HEK293 (cell line): ENCODE measurements at regions not wholly inside any gene's neighbourhood (a gene's known extent, or its start where the extent isn't known, plus 50 kb on each side); places are given as distances from the start of the nearest gene placed in this dataset.

Experiments used
- CTCF ChIA-PET: fragments of 350-600 bp; formaldehyde crosslinking; extraction: SDS; loops from one replicate; lab custom pipeline; 2021; ENCODE audit warnings: antibody characterized with exemption; lab: Yijun Ruan, JAX
- POLR2A ChIA-PET: fragments of 300-600 bp; formaldehyde crosslinking; extraction: SDS; loops from one replicate; lab custom pipeline; 2020; ENCODE audit warnings: antibody characterized with exemption, inconsistent platforms; lab: Yijun Ruan, JAX
- H3K27ac ChIP-seq: fragments of 200-500 bp; sonication (Bioruptor generic); 2 replicates; pipeline ENCODE4 v1.5.1; 2014; ENCODE audit warnings: low read depth, low read length, control low read depth, inconsistent platforms; ENCODE audit errors: extremely low read depth
- H3K36me3 ChIP-seq, 2 experiments: fragments of 200-500 bp in 1 of 2; sonication (Bioruptor generic) in 1 of 2; 1 replicate in 1 of 2; 2 replicates in 1 of 2; pipeline ENCODE4 v1.5.1; 2014 to 2017; ENCODE audit warnings: inconsistent platforms in 2 of 2, low read length in 2 of 2; ENCODE audit not compliant: control insufficient read depth in 2 of 2, insufficient read depth in 1 of 2
- H3K4me1 ChIP-seq: fragments of 200-500 bp; sonication (Bioruptor generic); 2 replicates; pipeline ENCODE4 v1.5.1; 2014; ENCODE audit warnings: mild to moderate bottlenecking, low read length, inconsistent platforms; ENCODE audit not compliant: control insufficient read depth, insufficient read depth
- H3K4me3 ChIP-seq: 2 replicates; pipeline ENCODE4 v1.5.1; 2011; ENCODE audit warnings: low read depth, mild to moderate bottlenecking, control low read depth, low read length, moderate library complexity
- H3K9me3 ChIP-seq: fragments of 200-500 bp; sonication (Bioruptor generic); 2 replicates; pipeline ENCODE4 v1.5.1; 2014; ENCODE audit warnings: low read depth, low read length, inconsistent platforms; ENCODE audit not compliant: control insufficient read depth, insufficient read depth
- HOXC10 ChIP-seq: sonication (generic); formaldehyde crosslinking; IDR thresholded peaks from 2 replicates; pipeline ENCODE4 v1.8.1; 2023; ENCODE audit warnings: mild to moderate bottlenecking, missing genetic modification reagents
- KLF16 ChIP-seq: fragments of 450-650 bp; formaldehyde crosslinking; IDR thresholded peaks from 2 replicates; pipeline ENCODE4 v1.5.1; 2017; ENCODE audit warnings: missing biosample characterization, missing genetic modification characterization
- SETDB1 ChIP-seq: IDR thresholded peaks from one replicate; pipeline ENCODE4 v1.6.1; 2017; ENCODE audit warnings: mild to moderate bottlenecking, low read length, moderate library complexity, mixed read lengths; ENCODE audit not compliant: insufficient read length
- SP2 ChIP-seq: fragments of 450-650 bp; formaldehyde crosslinking; IDR thresholded peaks from 2 replicates; pipeline ENCODE4 v1.5.1; 2016; ENCODE audit warnings: missing biosample characterization, missing genetic modification characterization
- ZBTB21 ChIP-seq: fragments of 450-650 bp; formaldehyde crosslinking; IDR thresholded peaks from 2 replicates; pipeline ENCODE4 v1.5.1; 2017; ENCODE audit warnings: missing biosample characterization, missing genetic modification characterization
- ZIC2 ChIP-seq: fragments of 450-650 bp; formaldehyde crosslinking; IDR thresholded peaks from 2 replicates; pipeline ENCODE4 v1.5.1; 2016; ENCODE audit warnings: missing biosample characterization, missing genetic modification characterization
- ZNF2 ChIP-seq: fragments of 450-650 bp; formaldehyde crosslinking; IDR thresholded peaks from 2 replicates; pipeline ENCODE4 v1.5.1; 2016; ENCODE audit warnings: missing biosample characterization, missing genetic modification characterization
- ZNF23 ChIP-seq: fragments of 450-650 bp; formaldehyde crosslinking; IDR thresholded peaks from 2 replicates; pipeline ENCODE4 v1.5.1; 2016; ENCODE audit warnings: missing biosample characterization, missing genetic modification characterization, borderline replicate concordance
- ZNF335 ChIP-seq: fragments of 450-650 bp; formaldehyde crosslinking; conservative IDR thresholded peaks from 2 replicates; pipeline ENCODE4 v1.5.1; 2016; ENCODE audit warnings: missing biosample characterization, missing genetic modification characterization
- ZNF501 ChIP-seq: fragments of 450-650 bp; formaldehyde crosslinking; IDR thresholded peaks from 2 replicates; pipeline ENCODE4 v1.5.1; 2016; ENCODE audit warnings: missing biosample characterization, missing genetic modification characterization
- ZNF518A ChIP-seq: fragments of 450-650 bp; formaldehyde crosslinking; conservative IDR thresholded peaks from 2 replicates; pipeline ENCODE4 v1.5.1; 2016; ENCODE audit warnings: low read depth, missing biosample characterization, missing genetic modification characterization
- ZNF529 ChIP-seq: fragments of 450-650 bp; formaldehyde crosslinking; IDR thresholded peaks from 2 replicates; pipeline ENCODE4 v1.5.1; 2017; ENCODE audit warnings: missing genetic modification characterization, missing biosample characterization; ENCODE audit not compliant: insufficient replicate concordance
- ZNF548 ChIP-seq: fragments of 450-650 bp; formaldehyde crosslinking; IDR thresholded peaks from 2 replicates; pipeline ENCODE4 v1.5.1; 2016; ENCODE audit warnings: missing biosample characterization, missing genetic modification characterization
- ZNF561 ChIP-seq: fragments of 450-650 bp; IDR thresholded peaks from 2 replicates; pipeline ENCODE4 v1.5.1; 2018; ENCODE audit warnings: missing biosample characterization, missing genetic modification characterization, borderline replicate concordance
- ZNF639 ChIP-seq: fragments of 450-650 bp; formaldehyde crosslinking; IDR thresholded peaks from 2 replicates; pipeline ENCODE4 v1.5.1; 2016; ENCODE audit warnings: missing biosample characterization, missing genetic modification characterization
- ZNF664 ChIP-seq: fragments of 450-650 bp; formaldehyde crosslinking; IDR thresholded peaks from 2 replicates; pipeline ENCODE4 v1.5.1; 2016; ENCODE audit warnings: missing biosample characterization, missing genetic modification characterization
- ZNF704 ChIP-seq: fragments of 450-650 bp; formaldehyde crosslinking; IDR thresholded peaks from 2 replicates; pipeline ENCODE4 v1.5.1; 2016; ENCODE audit warnings: missing biosample characterization, missing genetic modification characterization
- ZNF777 ChIP-seq: fragments of 450-650 bp; formaldehyde crosslinking; IDR thresholded peaks from 2 replicates; pipeline ENCODE4 v1.5.1; 2017; ENCODE audit warnings: missing biosample characterization, missing genetic modification characterization, borderline replicate concordance
- TF ChIP-seq, protein P1 (sequence below): fragments of 450-650 bp; formaldehyde crosslinking; IDR thresholded peaks from 2 replicates; pipeline ENCODE4 v1.5.1; 2016; ENCODE audit warnings: missing biosample characterization, missing genetic modification characterization, low read depth

GRCh38 chr6:72476051-72476450 is 145.8 kb upstream of the KCNQ5 start (continued):
- TF ChIP-seq KLF16 (tag by site-specific recombination) (no peak), SP2 (tag by site-specific recombination) (no peak), SETDB1 (no peak)
- TF ChIP-seq, protein P1, sequence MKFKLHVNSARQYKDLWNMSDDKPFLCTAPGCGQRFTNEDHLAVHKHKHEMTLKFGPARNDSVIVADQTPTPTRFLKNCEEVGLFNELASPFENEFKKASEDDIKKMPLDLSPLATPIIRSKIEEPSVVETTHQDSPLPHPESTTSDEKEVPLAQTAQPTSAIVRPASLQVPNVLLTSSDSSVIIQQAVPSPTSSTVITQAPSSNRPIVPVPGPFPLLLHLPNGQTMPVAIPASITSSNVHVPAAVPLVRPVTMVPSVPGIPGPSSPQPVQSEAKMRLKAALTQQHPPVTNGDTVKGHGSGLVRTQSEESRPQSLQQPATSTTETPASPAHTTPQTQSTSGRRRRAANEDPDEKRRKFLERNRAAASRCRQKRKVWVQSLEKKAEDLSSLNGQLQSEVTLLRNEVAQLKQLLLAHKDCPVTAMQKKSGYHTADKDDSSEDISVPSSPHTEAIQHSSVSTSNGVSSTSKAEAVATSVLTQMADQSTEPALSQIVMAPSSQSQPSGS: no peak

- ChIA-PET CTCF (interaction anchor here (1.5 kb wide), 1 partner anchor 10 kb away, joined by 3 read pairs; no protein-coding TSS in a partner anchor), POLR2A (no interaction called here)
- Histone ChIP-seq H3K4me3 (no peak overlapping the region), H3K4me1 (no peaks in the 10 kb centered on the region), H3K36me3 (no peaks in the 10 kb centered on the region), H3K9me3 (no peaks in the 10 kb centered on the region), H3K27ac (no peak overlapping the region)
- TF ChIP-seq ZNF704 (tag by site-specific recombination) (no peak), ZNF23 (no peak), ZNF664 (tag by site-specific recombination) (no peak), ZBTB21 (tag by site-specific recombination) (no peak), ZNF518A (tag by site-specific recombination) (no peak), ZNF561 (no peak), ZNF548 (tag by site-specific recombination) (no peak), ZNF777 (tag by site-specific recombination) (no peak), ZNF335 (tag by site-specific recombination) (no peak), ZIC2 (no peak), HOXC10 (CRISPR knock-in tag) (no peak), ZNF639 (no peak), ZNF529 (tag by site-specific recombination) (no peak), ZNF2 (tag by site-specific recombination) (no peak), ZNF501 (tag by site-specific recombination) (no peak)
Measured at GRCh38 chr6:72476646-72477045, 145.2 kb upstream of the KCNQ5 start.
